Activated T-cell treated with anti-CD3 and anti-CD28 coated beads, Interleukin-2, amount 50 U/mL, for 72 hours (primary cell): ENCODE measurements at regions not wholly inside any gene's neighbourhood (a gene's known extent, or its start where the extent isn't known, plus 50 kb on each side); places are given as distances from the start of the nearest gene placed in this dataset.

Experiments used
- ATAC-seq, 2 donors: fragments of 150-1000 bp; cut with Tn5 transposase; replicated peaks in 1 of 2; 2 replicates each; pipeline ENCODE4 v1.10.0; 2021; ENCODE audit warnings: moderate library complexity in 2 of 2, mild to moderate bottlenecking in 1 of 2
- DNase-seq, 2 donors: peaks; one replicate each; pipeline ENCODE4 v3.0.0; 2021 to 2022; ENCODE audit warnings: mixed read lengths in 1 of 2
- H3K27ac Mint-ChIP-seq: one replicate; pipeline ENCODE4 v1.8.0; 2022; ENCODE audit warnings: mild to moderate bottlenecking, moderate library complexity, mixed read lengths
- H3K27me3 Mint-ChIP-seq: one replicate; pipeline ENCODE4 v1.8.0; 2022; ENCODE audit warnings: low read depth, mixed read lengths
- H3K36me3 Mint-ChIP-seq, 2 donors: one replicate each; pipeline ENCODE4 v1.8.0; 2022; ENCODE audit warnings: mixed read lengths in 2 of 2, mild to moderate bottlenecking in 1 of 2; ENCODE audit not compliant: insufficient read depth in 2 of 2
- H3K4me1 Mint-ChIP-seq: one replicate; pipeline ENCODE4 v1.8.0; 2022; ENCODE audit warnings: low read depth, mixed read lengths
- H3K4me3 Mint-ChIP-seq, 2 donors: one replicate each; pipeline ENCODE4 v1.8.0; 2022; ENCODE audit warnings: mild to moderate bottlenecking in 2 of 2, mixed read lengths in 2 of 2, moderate library complexity in 2 of 2
- H3K9me3 Mint-ChIP-seq, 2 donors: one replicate each; pipeline ENCODE4 v1.8.0; 2022; ENCODE audit warnings: mixed read lengths in 2 of 2

- ATAC-seq: no peak
Measured at GRCh38 chr1:98352378-98352777, 309.1 kb upstream of the SNX7 start.

GRCh38 chr1:98351561-98351960, 310.0 kb upstream of the SNX7 start:
- H3K27me3 Mint-ChIP-seq: no peaks in the 10 kb centered on the region
- H3K9me3 Mint-ChIP-seq: peaks cover 2% of the 10 kb centered on the region in 2 donors
- H3K4me3 Mint-ChIP-seq: no peak overlapping the region
- no peak for DNase-seq
- H3K27ac Mint-ChIP-seq: no peak overlapping the region
- H3K36me3 Mint-ChIP-seq: no peaks in the 10 kb centered on the region
- no peak for ATAC-seq
- no peaks in the 10 kb centered on the region for H3K4me1 Mint-ChIP-seq

More at GRCh38 chr1:98352378-98352777, 309.1 kb upstream of the SNX7 start:
- no peaks in the 10 kb centered on the region for H3K4me1 Mint-ChIP-seq
- H3K27me3 Mint-ChIP-seq: no peaks in the 10 kb centered on the region
- H3K9me3 Mint-ChIP-seq: peaks cover 2% of the 10 kb centered on the region in 2 donors
- no peak overlapping the region for H3K4me3 Mint-ChIP-seq
- no peak for DNase-seq
- H3K36me3 Mint-ChIP-seq: no peaks in the 10 kb centered on the region
- H3K27ac Mint-ChIP-seq: no peak overlapping the region

GRCh38 chr1:98345417-98345816, 316.1 kb upstream of the SNX7 start:
- no peak for DNase-seq
- no peaks in the 10 kb centered on the region for H3K36me3 Mint-ChIP-seq
- no peak for ATAC-seq
- peaks cover 1 to 2% of the 10 kb centered on the region in 2 donors for H3K9me3 Mint-ChIP-seq
- no peaks in the 10 kb centered on the region for H3K27me3 Mint-ChIP-seq
- no peak overlapping the region for H3K27ac Mint-ChIP-seq
- H3K4me3 Mint-ChIP-seq: no peak overlapping the region
- H3K4me1 Mint-ChIP-seq: no peaks in the 10 kb centered on the region

GRCh38 chr1:98344731-98345130, 316.8 kb upstream of the SNX7 start:
- Mint-ChIP-seq H3K27me3 (no peaks in the 10 kb centered on the region), H3K4me3 (no peak overlapping the region), H3K9me3 (peaks cover 1 to 2% of the 10 kb centered on the region in 2 donors), H3K27ac (no peak overlapping the region), H3K36me3 (no peaks in the 10 kb centered on the region), H3K4me1 (no peaks in the 10 kb centered on the region)
- no peak for DNase-seq
- ATAC-seq: no peak

GRCh38 chr1:98342566-98342965, 319.0 kb upstream of the SNX7 start:
- H3K27me3 Mint-ChIP-seq: no peaks in the 10 kb centered on the region
- H3K4me1 Mint-ChIP-seq: no peaks in the 10 kb centered on the region
- H3K9me3 Mint-ChIP-seq: peaks cover 0 to 1% of the 10 kb centered on the region in 2 donors
- ATAC-seq (no peak), DNase-seq (no peak)
- no peak overlapping the region for H3K4me3 Mint-ChIP-seq
- H3K27ac Mint-ChIP-seq: no peak overlapping the region
- no peaks in the 10 kb centered on the region for H3K36me3 Mint-ChIP-seq

- Mint-ChIP-seq H3K9me3 (peaks cover 0 to 3% of the 10 kb centered on the region in 2 donors), H3K36me3 (no peaks in the 10 kb centered on the region), H3K27me3 (no peaks in the 10 kb centered on the region), H3K27ac (no peak overlapping the region), H3K4me1 (no peaks in the 10 kb centered on the region), H3K4me3 (no peak overlapping the region)
- ATAC-seq (no peak), DNase-seq (no peak)
Measured at GRCh38 chr1:98340511-98340910, 321.0 kb upstream of the SNX7 start.

- H3K4me1 Mint-ChIP-seq: no peaks in the 10 kb centered on the region
- DNase-seq (no peak), ATAC-seq (no peak)
- no peak overlapping the region for H3K27ac Mint-ChIP-seq
- H3K36me3 Mint-ChIP-seq: no peaks in the 10 kb centered on the region
- no peak overlapping the region for H3K4me3 Mint-ChIP-seq
- no peaks in the 10 kb centered on the region for H3K27me3 Mint-ChIP-seq
- H3K9me3 Mint-ChIP-seq: peaks cover 0 to 2% of the 10 kb centered on the region in 2 donors
Measured at GRCh38 chr1:98336472-98337083, 324.9 kb upstream of the SNX7 start.

- no peaks in the 10 kb centered on the region for H3K36me3 Mint-ChIP-seq
- H3K27me3 Mint-ChIP-seq: no peaks in the 10 kb centered on the region
- no peaks in the 10 kb centered on the region for H3K4me1 Mint-ChIP-seq
- no peak overlapping the region for H3K4me3 Mint-ChIP-seq
- H3K27ac Mint-ChIP-seq: no peak overlapping the region
- no peak for ATAC-seq
- no peak for DNase-seq
- peaks cover 0 to 2% of the 10 kb centered on the region in 2 donors for H3K9me3 Mint-ChIP-seq
Measured at GRCh38 chr1:98333936-98334335, 327.6 kb upstream of the SNX7 start.

- DNase-seq (no peak), ATAC-seq (no peak)
- H3K36me3 Mint-ChIP-seq: no peaks in the 10 kb centered on the region
- H3K27me3 Mint-ChIP-seq: no peaks in the 10 kb centered on the region
- no peaks in the 10 kb centered on the region for H3K4me1 Mint-ChIP-seq
- H3K27ac Mint-ChIP-seq: no peak overlapping the region
- no peak overlapping the region for H3K4me3 Mint-ChIP-seq
- H3K9me3 Mint-ChIP-seq: peaks cover 0 to 2% of the 10 kb centered on the region in 2 donors
Measured at GRCh38 chr1:98333406-98333805, 328.1 kb upstream of the SNX7 start.

GRCh38 chr1:98331718-98332311, 329.7 kb upstream of the SNX7 start:
- no peak for ATAC-seq
- H3K36me3 Mint-ChIP-seq: no peaks in the 10 kb centered on the region
- H3K4me3 Mint-ChIP-seq: no peak overlapping the region
- no peaks in the 10 kb centered on the region for H3K27me3 Mint-ChIP-seq
- no peak for DNase-seq
- no peaks in the 10 kb centered on the region for H3K4me1 Mint-ChIP-seq
- no peaks in the 10 kb centered on the region for H3K9me3 Mint-ChIP-seq
- no peak overlapping the region for H3K27ac Mint-ChIP-seq

- no peak overlapping the region for H3K4me3 Mint-ChIP-seq
- no peak for ATAC-seq
- DNase-seq: no peak
- no peaks in the 10 kb centered on the region for H3K4me1 Mint-ChIP-seq
- no peak overlapping the region for H3K27ac Mint-ChIP-seq
- H3K36me3 Mint-ChIP-seq: no peaks in the 10 kb centered on the region
- no peaks in the 10 kb centered on the region for H3K27me3 Mint-ChIP-seq
- H3K9me3 Mint-ChIP-seq: no peaks in the 10 kb centered on the region
Measured at GRCh38 chr1:98331243-98331642, 330.3 kb upstream of the SNX7 start.

GRCh38 chr1:98330224-98330623, 331.3 kb upstream of the SNX7 start:
- Mint-ChIP-seq H3K4me1 (no peaks in the 10 kb centered on the region), H3K4me3 (no peak overlapping the region), H3K9me3 (no peaks in the 10 kb centered on the region), H3K27me3 (no peaks in the 10 kb centered on the region), H3K36me3 (no peaks in the 10 kb centered on the region), H3K27ac (peak overlapping the region; percentile 8)
- DNase-seq (no peak), ATAC-seq (no peak)

GRCh38 chr1:98328855-98329254, 332.7 kb upstream of the SNX7 start:
- Mint-ChIP-seq H3K4me3 (no peak overlapping the region), H3K9me3 (no peaks in the 10 kb centered on the region), H3K4me1 (peaks cover 11% of the 10 kb centered on the region), H3K27me3 (no peaks in the 10 kb centered on the region), H3K27ac (peak overlapping the region; percentile 35), H3K36me3 (no peaks in the 10 kb centered on the region)
- DNase-seq: no peak
- no peak for ATAC-seq
